DMS53 treated with DMSO at 0.1 percent for 48 hours (cell line): ENCODE measurements at regions not wholly inside any gene's neighbourhood (a gene's known extent, or its start where the extent isn't known, plus 50 kb on each side); places are given as distances from the start of the nearest gene placed in this dataset.

Source experiments
- DNase-seq: peaks from one replicate; lab custom pipeline; 2025; ENCODE audit not compliant: unreplicated experiment; lab: John Stamatoyannopoulos, UW

- no peak for DNase-seq
Observed at GRCh38 chr4:17336986-17337385, 174.9 kb downstream of the QDPR start.

GRCh38 chr4:17336524-17336961 is 175.3 kb downstream of the QDPR start:
- no peak for DNase-seq

- no peak for DNase-seq
Observed at GRCh38 chr4:17336069-17336468, 175.8 kb downstream of the QDPR start.

GRCh38 chr4:17335371-17335770 is 176.5 kb downstream of the QDPR start:
- no peak for DNase-seq

GRCh38 chr4:17332478-17332877 is 179.4 kb downstream of the QDPR start:
- DNase-seq = no peak

GRCh38 chr4:17329046-17329445 is 182.8 kb downstream of the QDPR start:
- DNase-seq = no peak

- no peak for DNase-seq
Observed at GRCh38 chr4:17328141-17328815, 183.6 kb downstream of the QDPR start.

- DNase-seq = no peak
Observed at GRCh38 chr4:17327591-17327990, 184.3 kb downstream of the QDPR start.

GRCh38 chr4:17326756-17327155 is 185.1 kb downstream of the QDPR start:
- no peak for DNase-seq

- no peak for DNase-seq
Observed at GRCh38 chr4:17325098-17325497, 186.8 kb downstream of the QDPR start.

GRCh38 chr4:17324386-17324830 is 187.5 kb downstream of the QDPR start:
- peak; percentile 7 for DNase-seq

- DNase-seq = no peak
Observed at GRCh38 chr4:17323554-17324385, 188.1 kb downstream of the QDPR start.

GRCh38 chr4:17322514-17322913 is 189.4 kb downstream of the QDPR start:
- no peak for DNase-seq

GRCh38 chr4:17320046-17320445 is 191.8 kb downstream of the QDPR start:
- DNase-seq = no peak

GRCh38 chr4:17317526-17317925 is 194.4 kb downstream of the QDPR start:
- DNase-seq = no peak

GRCh38 chr4:17316566-17316965 is 195.3 kb downstream of the QDPR start:
- no peak for DNase-seq

GRCh38 chr4:17315459-17315858 is 196.4 kb downstream of the QDPR start:
- no peak for DNase-seq

GRCh38 chr4:17313194-17313593 is 198.7 kb downstream of the QDPR start:
- no peak for DNase-seq

- no peak for DNase-seq
Observed at GRCh38 chr4:17310269-17310652, 201.6 kb downstream of the QDPR start.

GRCh38 chr4:17309567-17310268 is 202.2 kb downstream of the QDPR start:
- DNase-seq = no peak

- no peak for DNase-seq
Observed at GRCh38 chr4:17301869-17302268, 210.0 kb downstream of the QDPR start.

GRCh38 chr4:17301266-17301665 is 210.6 kb downstream of the QDPR start:
- DNase-seq = no peak
